GM12873 (cell line): ENCODE measurements at regions not wholly inside any gene's neighbourhood (a gene's known extent, or its start where the extent isn't known, plus 50 kb on each side); places are given as distances from the start of the nearest gene placed in this dataset.

Source experiments
- TF ChIP-seq, protein P1 (sequence below): IDR thresholded peaks from 2 replicates; pipeline ENCODE4 v1.5.1; 2012; ENCODE audit warnings: low read depth, mild to moderate bottlenecking, moderate library complexity, low read length, control low read depth; ENCODE audit not compliant: insufficient read depth; ENCODE audit errors: missing control alignments

- TF ChIP-seq, protein P1, sequence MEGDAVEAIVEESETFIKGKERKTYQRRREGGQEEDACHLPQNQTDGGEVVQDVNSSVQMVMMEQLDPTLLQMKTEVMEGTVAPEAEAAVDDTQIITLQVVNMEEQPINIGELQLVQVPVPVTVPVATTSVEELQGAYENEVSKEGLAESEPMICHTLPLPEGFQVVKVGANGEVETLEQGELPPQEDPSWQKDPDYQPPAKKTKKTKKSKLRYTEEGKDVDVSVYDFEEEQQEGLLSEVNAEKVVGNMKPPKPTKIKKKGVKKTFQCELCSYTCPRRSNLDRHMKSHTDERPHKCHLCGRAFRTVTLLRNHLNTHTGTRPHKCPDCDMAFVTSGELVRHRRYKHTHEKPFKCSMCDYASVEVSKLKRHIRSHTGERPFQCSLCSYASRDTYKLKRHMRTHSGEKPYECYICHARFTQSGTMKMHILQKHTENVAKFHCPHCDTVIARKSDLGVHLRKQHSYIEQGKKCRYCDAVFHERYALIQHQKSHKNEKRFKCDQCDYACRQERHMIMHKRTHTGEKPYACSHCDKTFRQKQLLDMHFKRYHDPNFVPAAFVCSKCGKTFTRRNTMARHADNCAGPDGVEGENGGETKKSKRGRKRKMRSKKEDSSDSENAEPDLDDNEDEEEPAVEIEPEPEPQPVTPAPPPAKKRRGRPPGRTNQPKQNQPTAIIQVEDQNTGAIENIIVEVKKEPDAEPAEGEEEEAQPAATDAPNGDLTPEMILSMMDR = no peak
Measured at GRCh38 chr11:29023761-29024160, 915.6 kb downstream of the METTL15 start.

- TF ChIP-seq, protein P1 = no peak
Measured at GRCh38 chr11:29022676-29023075, 914.5 kb downstream of the METTL15 start.

DNA sequence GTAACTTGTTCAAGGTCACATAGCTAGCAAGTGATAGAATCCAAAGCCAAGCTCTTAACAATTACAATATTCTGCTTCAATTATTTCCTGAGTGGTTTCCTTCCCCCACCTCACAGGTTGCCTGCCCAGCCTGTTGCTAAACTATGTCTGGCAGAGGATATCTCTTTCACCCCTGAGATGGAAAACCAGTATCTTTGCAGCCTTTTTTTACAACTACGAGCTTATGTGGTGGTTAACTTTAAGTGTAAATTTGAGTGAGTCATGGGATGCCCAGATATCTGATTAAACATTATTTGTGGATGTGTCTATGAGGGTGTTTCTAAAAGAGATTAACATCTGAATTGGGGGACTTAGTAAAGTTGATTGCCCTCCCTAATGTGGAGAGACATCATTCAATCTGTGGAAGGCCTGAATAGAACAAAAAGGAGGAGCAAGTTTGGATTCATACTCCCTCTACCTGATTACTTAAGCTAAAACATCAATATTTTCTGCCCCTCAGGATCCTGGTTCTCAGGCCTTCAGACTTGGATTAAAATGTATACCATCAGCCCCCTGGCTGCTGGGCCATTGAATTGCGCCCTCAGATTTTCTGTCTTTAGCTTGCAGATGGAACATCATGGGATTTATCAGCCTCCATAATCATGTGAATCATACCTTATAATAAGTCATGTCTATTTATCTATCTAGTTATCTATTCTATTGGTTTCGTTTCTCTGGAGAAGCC, 911.9 kb downstream of the METTL15 start:
- TF ChIP-seq, protein P1 = peak; percentile 15

GRCh38 chr11:29018631-29019030, 910.4 kb downstream of the METTL15 start:
- TF ChIP-seq, protein P1 = no peak

GRCh38 chr11:29017941-29018340, 909.8 kb downstream of the METTL15 start:
- TF ChIP-seq, protein P1 = no peak

GRCh38 chr11:29012507-29012906, 904.3 kb downstream of the METTL15 start:
- TF ChIP-seq, protein P1 = no peak

- TF ChIP-seq, protein P1 = no peak
Measured at GRCh38 chr11:29009426-29009825, 901.2 kb downstream of the METTL15 start.
